Body of pancreas (tissue), 4 donors: ENCODE measurements at regions not wholly inside any gene's neighbourhood (a gene's known extent, or its start where the extent isn't known, plus 50 kb on each side); places are given as distances from the start of the nearest gene placed in this dataset.

Experiments used
- ATAC-seq: fragments of 150-250 bp; one replicate; pipeline ENCODE4 v1.9.1; 2016
- DNase-seq, 4 donors: peaks; one replicate each; pipeline ENCODE4 v3.0.0-alpha.2; 2019
- H3K27ac ChIP-seq, 4 donors: fragments of 200-600 bp; sonication (generic); 1 replicate in 3 of 4; 2 replicates in 1 of 4; pipeline versions ENCODE4 v1.5.1 to v1.6.1; 2016 to 2019; ENCODE audit warnings: mild to moderate bottlenecking in 1 of 4, mixed read lengths in 1 of 4, moderate library complexity in 1 of 4
- H3K27me3 ChIP-seq, 2 donors: fragments of 200-600 bp; sonication (generic); one replicate each; pipeline ENCODE4 v1.6.0; 2016; ENCODE audit warnings: mild to moderate bottlenecking in 1 of 2
- H3K36me3 ChIP-seq, 2 donors: fragments of 200-600 bp; sonication (generic); replicated peaks in 1 of 2; 2 replicates each; pipeline ENCODE4 v1.5.1; 2016; ENCODE audit warnings: low read depth in 2 of 2; ENCODE audit not compliant: insufficient read depth in 1 of 2
- H3K4me1 ChIP-seq: fragments of 200-600 bp; sonication (generic); one replicate; pipeline ENCODE4 v1.6.0; 2016
- H3K4me3 ChIP-seq, 2 donors: fragments of 200-600 bp; sonication (generic); 1 replicate in 1 of 2; 2 replicates in 1 of 2; pipeline ENCODE4 v1.5.1; 2016 to 2019
- H3K9me3 ChIP-seq, 3 donors: fragments of 200-600 bp; sonication (generic); 1 replicate in 2 of 3; 2 replicates in 1 of 3; pipeline ENCODE4 v1.5.1; 2016
- CTCF ChIP-seq, 7 experiments: fragments of 450-650 bp in 4 of 7; fragments of 200-600 bp in 3 of 7; sonication (generic) in 3 of 7; IDR thresholded peaks; one replicate each; pipeline ENCODE4 v1.5.1; 2016 to 2019; ENCODE audit warnings: antibody characterized with exemption in 7 of 7
- POLR2A ChIP-seq, 3 donors: fragments of 450-650 bp; IDR thresholded peaks; one replicate each; pipeline ENCODE4 v1.6.1; 2016; ENCODE audit warnings: antibody characterized with exemption in 3 of 3, mild to moderate bottlenecking in 2 of 3
- WGBS, 2 donors: methylation state at CpG; one replicate each; pipeline ENCODE4 v1.1.5; 2017; 5-methylcytosine and 5-hydroxymethylcytosine counted together
- intact Hi-C: fragments of 100-400 bp; cut with DNase I; formaldehyde crosslinking; loops from one replicate; pipeline ENCODE4 v1.15.1; 2023

DNA sequence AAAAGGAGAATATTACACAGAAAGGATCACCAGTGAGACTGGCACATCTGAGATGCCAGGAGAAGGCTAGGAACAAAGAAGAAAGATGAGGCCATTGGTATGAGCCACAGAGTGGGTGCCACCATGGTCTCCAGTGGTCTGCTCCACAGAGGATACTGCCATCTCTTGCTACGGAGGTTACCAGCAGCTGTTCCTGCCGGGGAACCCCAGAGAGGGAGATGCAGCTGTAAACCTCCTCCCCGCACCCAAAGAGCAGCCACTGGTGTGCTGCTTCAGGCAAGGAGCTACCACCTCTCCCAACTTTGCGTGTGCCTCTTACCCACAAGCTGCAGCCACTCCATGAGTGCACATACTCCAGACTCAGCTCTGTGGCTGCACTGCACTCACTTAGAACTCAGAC is 201.5 kb upstream of the RTL1 start:
- no peaks in the 10 kb centered on the region for H3K36me3 ChIP-seq
- H3K27me3 ChIP-seq = no peaks in the 10 kb centered on the region
- H3K4me3 ChIP-seq = no peak overlapping the region
- no peaks in the 10 kb centered on the region for H3K4me1 ChIP-seq
- DNase-seq = no peak
- intact Hi-C loops = no loop called here
- no peak for TF ChIP-seq POLR2A (IDR thresholded peaks at IDR 0.05)
- TF ChIP-seq CTCF (IDR thresholded peaks at IDR 0.05) = no peak
- no peak overlapping the region for H3K27ac ChIP-seq
- WGBS, 2 donors = 81 to 90% methylated on average over 4 of the region's 4 CpGs
- no peak for ATAC-seq
- no peaks in the 10 kb centered on the region for H3K9me3 ChIP-seq

- H3K36me3 ChIP-seq = no peaks in the 10 kb centered on the region
- no peaks in the 10 kb centered on the region for H3K9me3 ChIP-seq
- WGBS, 2 donors = 33 to 84% methylated on average over 1 to 16 of the region's 16 CpGs
- no peak overlapping the region for H3K27ac ChIP-seq
- ATAC-seq = no peak
- no peak overlapping the region for H3K4me3 ChIP-seq
- no peaks in the 10 kb centered on the region for H3K27me3 ChIP-seq
- intact Hi-C loops = no loop called here
- TF ChIP-seq CTCF (IDR thresholded peaks at IDR 0.05) (no peak), POLR2A (IDR thresholded peaks at IDR 0.05) (no peak)
- H3K4me1 ChIP-seq = no peaks in the 10 kb centered on the region
- DNase-seq = no peak
These were observed 205.2 kb upstream of the RTL1 start for GRCh38 chr14:101108579-101109346.

DNA sequence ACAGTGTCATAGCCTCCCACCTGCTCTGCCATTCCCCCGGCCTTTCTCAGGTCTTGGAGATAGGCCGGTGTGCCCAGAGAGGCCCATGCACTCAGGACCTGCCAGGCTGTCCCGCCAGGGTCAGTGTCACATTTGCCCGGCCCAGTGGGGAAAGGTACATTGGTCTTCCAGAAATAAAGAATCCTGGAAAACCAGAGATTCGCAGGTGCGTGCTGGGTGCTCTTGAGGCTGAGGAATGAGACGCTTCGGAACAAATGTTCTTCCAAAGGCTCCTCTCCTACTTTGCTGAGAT is 205.8 kb upstream of the RTL1 start:
- ATAC-seq (no peak), DNase-seq (no peak)
- no peak overlapping the region for H3K27ac ChIP-seq
- WGBS, 2 donors = 89 to 94% methylated on average over 8 of the region's 8 CpGs
- no peak for TF ChIP-seq POLR2A (IDR thresholded peaks at IDR 0.05)
- no peak for TF ChIP-seq CTCF (IDR thresholded peaks at IDR 0.05)
- H3K4me3 ChIP-seq = no peak overlapping the region
- intact Hi-C loops = no loop called here
- H3K9me3 ChIP-seq = no peaks in the 10 kb centered on the region
- H3K27me3 ChIP-seq = no peaks in the 10 kb centered on the region
- no peaks in the 10 kb centered on the region for H3K36me3 ChIP-seq
- H3K4me1 ChIP-seq = no peaks in the 10 kb centered on the region

GRCh38 chr14:101109981-101110728 is 206.6 kb upstream of the RTL1 start:
- intact Hi-C loops = no loop called here
- no peak for ATAC-seq
- 79 to 80% methylated on average over 11 to 15 of the region's 15 CpGs for WGBS, 2 donors

More at GRCh38 chr14:101109981-101110728, 206.6 kb upstream of the RTL1 start:
- Histone ChIP-seq H3K4me1 (no peaks in the 10 kb centered on the region), H3K36me3 (no peaks in the 10 kb centered on the region), H3K27ac (no peak overlapping the region), H3K27me3 (no peaks in the 10 kb centered on the region), H3K9me3 (no peaks in the 10 kb centered on the region), H3K4me3 (no peak overlapping the region)
- TF ChIP-seq CTCF (IDR thresholded peaks at IDR 0.05) = no peak
- no peak for TF ChIP-seq POLR2A (IDR thresholded peaks at IDR 0.05)
- DNase-seq = no peak
